Panc1 (cell line): ENCODE measurements at regions not wholly inside any gene's neighbourhood (a gene's known extent, or its start where the extent isn't known, plus 50 kb on each side); places are given as distances from the start of the nearest gene placed in this dataset.

ENCODE experiments used
- ATAC-seq: fragments of 200-7000 bp; cut with Tn5 transposase; 2 replicates; pipeline ENCODE4 v1.9.1; 2020; ENCODE audit warnings: mild to moderate bottlenecking, moderate library complexity
- BruUV-seq: library from RNA; stranded (reverse); fragments of 400-500 nt; replicated peaks from 2 replicates; lab custom pipeline; 2021; lab: Mats Ljungman, UMichigan
- CTCF ChIA-PET: fragments of 300-600 bp; sonication (Branson Sonifier 250); formaldehyde crosslinking; loops from one replicate; lab custom pipeline; 2022; ENCODE audit warnings: antibody characterized with exemption; lab: Charles Lee
- POLR2A ChIA-PET: fragments of 300-600 bp; sonication (Branson Sonifier 250); formaldehyde crosslinking; loops from one replicate; lab custom pipeline; 2022; ENCODE audit warnings: antibody characterized with exemption; lab: Charles Lee
- DNase-seq: peaks from one replicate; pipeline ENCODE4 v3.0.0-alpha.2; 2010; ENCODE audit warnings: low read depth, low spot score
- H3K27ac ChIP-seq: 2 replicates; pipeline ENCODE4 v1.5.1; 2011; ENCODE audit warnings: mild to moderate bottlenecking, low read length, inconsistent platforms
- H3K27me3 ChIP-seq: fragments of 200-500 bp; sonication (Bioruptor generic); 2 replicates; pipeline ENCODE4 v1.6.0; 2014; ENCODE audit warnings: low read length, inconsistent platforms; ENCODE audit not compliant: control insufficient read depth, insufficient read depth
- H3K36me3 ChIP-seq: fragments of 200-500 bp; sonication (Bioruptor generic); 2 replicates; pipeline ENCODE4 v1.5.1; 2014; ENCODE audit warnings: inconsistent platforms, mild to moderate bottlenecking, low read length, moderate library complexity; ENCODE audit not compliant: control insufficient read depth, insufficient read depth
- H3K4me1 ChIP-seq: 2 replicates; pipeline ENCODE4 v1.5.1; 2011; ENCODE audit warnings: inconsistent platforms, mild to moderate bottlenecking, low read length, moderate library complexity; ENCODE audit not compliant: control insufficient read depth, insufficient read depth
- H3K4me3 ChIP-seq, 2 experiments: 2 replicates each; pipeline ENCODE4 v1.5.1; 2011 to 2012; ENCODE audit warnings: low read depth in 2 of 2, low read length in 2 of 2, mild to moderate bottlenecking in 2 of 2, inconsistent platforms in 1 of 2, moderate library complexity in 1 of 2
- H3K9me3 ChIP-seq: fragments of 200-500 bp; sonication (Bioruptor generic); 2 replicates; pipeline ENCODE4 v1.5.1; 2014; ENCODE audit warnings: low read depth, mild to moderate bottlenecking, inconsistent platforms, low read length, moderate library complexity; ENCODE audit not compliant: control insufficient read depth, insufficient read depth
- POLR2AphosphoS5 ChIP-seq: IDR thresholded peaks from 2 replicates; pipeline ENCODE4 v1.6.1; 2012; ENCODE audit warnings: mild to moderate bottlenecking, low read depth, low read length, moderate library complexity
- SIN3A ChIP-seq: IDR thresholded peaks from 2 replicates; pipeline ENCODE4 v1.6.1; 2012; ENCODE audit warnings: low read depth, mild to moderate bottlenecking, low read length, moderate library complexity, borderline replicate concordance; ENCODE audit not compliant: insufficient read depth
- TCF7L2 ChIP-seq: IDR thresholded peaks from 2 replicates; pipeline ENCODE4 v1.6.1; 2011; ENCODE audit warnings: mild to moderate bottlenecking, low read depth, low read length, inconsistent platforms
- in situ Hi-C: cut with HindIII; loops from 2 replicates; pipeline ENCODE4 v1.10.0; 2016; ENCODE audit warnings: low sequenced_read_pairs, low pct_unique_long_range_greater_than_20kb
- intact Hi-C: fragments of 100-400 bp; cut with micrococcal nuclease; formaldehyde crosslinking; loops from one replicate; pipeline ENCODE4 v1.10.0; 2022; ENCODE audit not compliant: unreplicated experiment
- TF ChIP-seq, protein P1 (sequence below): fragments of 450-650 bp; IDR thresholded peaks from 2 replicates; pipeline ENCODE4 v1.5.1; 2017; ENCODE audit warnings: mild to moderate bottlenecking
- TF ChIP-seq, protein P2 (sequence below), 2 experiments: IDR thresholded peaks; 2 replicates each; pipeline ENCODE4 v1.6.1; 2011 to 2012; ENCODE audit warnings: low read depth in 2 of 2, control low read depth in 1 of 2, low read length in 1 of 2, mild to moderate bottlenecking in 1 of 2, moderate library complexity in 1 of 2; ENCODE audit not compliant: insufficient read depth in 1 of 2

- Histone ChIP-seq H3K9me3 (no peaks in the 10 kb centered on the region), H3K36me3 (no peaks in the 10 kb centered on the region), H3K27me3 (no peaks in the 10 kb centered on the region), H3K27ac (no peak overlapping the region), H3K4me1 (no peaks in the 10 kb centered on the region), H3K4me3 (no peak overlapping the region)
- in situ Hi-C loops = no loop called here
- ATAC-seq (no peak), DNase-seq (peak; percentile 15)
- POLR2A ChIA-PET = no interaction called here
- TF ChIP-seq SIN3A = no peak
- TF ChIP-seq, protein P1, sequence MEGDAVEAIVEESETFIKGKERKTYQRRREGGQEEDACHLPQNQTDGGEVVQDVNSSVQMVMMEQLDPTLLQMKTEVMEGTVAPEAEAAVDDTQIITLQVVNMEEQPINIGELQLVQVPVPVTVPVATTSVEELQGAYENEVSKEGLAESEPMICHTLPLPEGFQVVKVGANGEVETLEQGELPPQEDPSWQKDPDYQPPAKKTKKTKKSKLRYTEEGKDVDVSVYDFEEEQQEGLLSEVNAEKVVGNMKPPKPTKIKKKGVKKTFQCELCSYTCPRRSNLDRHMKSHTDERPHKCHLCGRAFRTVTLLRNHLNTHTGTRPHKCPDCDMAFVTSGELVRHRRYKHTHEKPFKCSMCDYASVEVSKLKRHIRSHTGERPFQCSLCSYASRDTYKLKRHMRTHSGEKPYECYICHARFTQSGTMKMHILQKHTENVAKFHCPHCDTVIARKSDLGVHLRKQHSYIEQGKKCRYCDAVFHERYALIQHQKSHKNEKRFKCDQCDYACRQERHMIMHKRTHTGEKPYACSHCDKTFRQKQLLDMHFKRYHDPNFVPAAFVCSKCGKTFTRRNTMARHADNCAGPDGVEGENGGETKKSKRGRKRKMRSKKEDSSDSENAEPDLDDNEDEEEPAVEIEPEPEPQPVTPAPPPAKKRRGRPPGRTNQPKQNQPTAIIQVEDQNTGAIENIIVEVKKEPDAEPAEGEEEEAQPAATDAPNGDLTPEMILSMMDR = peak; percentile 50
- no TSS peak for BruUV-seq
- CTCF ChIA-PET = no interaction called here
- intact Hi-C loops = no loop called here
Observed at GRCh38 chr12:83823386-83824045, 1089.1 kb downstream of the SLC6A15 start.

DNA sequence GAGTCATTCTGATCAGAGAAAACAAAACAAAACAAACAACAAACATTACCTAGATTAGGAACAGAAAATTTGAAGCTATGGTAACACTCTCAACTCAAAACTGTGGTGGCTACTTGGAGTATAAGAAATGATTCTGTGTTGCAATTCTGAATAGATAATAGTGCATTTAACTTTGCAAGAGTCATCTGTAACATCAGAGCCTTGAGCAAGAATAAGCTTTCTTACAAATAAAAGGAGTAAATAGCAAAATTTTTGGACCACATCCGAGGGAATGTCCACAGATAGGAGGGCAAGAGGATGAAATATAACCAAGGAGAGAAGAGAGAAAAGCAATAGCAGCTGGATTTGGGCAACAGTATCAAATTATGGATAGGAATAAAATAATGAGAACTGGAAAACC is 1090.6 kb downstream of the SLC6A15 start:
- intact Hi-C loops = no loop called here
- TF ChIP-seq POLR2AphosphoS5 (no peak), TCF7L2 (no peak), SIN3A (no peak)
- TF ChIP-seq, protein P1 = no peak
- TF ChIP-seq, protein P2, sequence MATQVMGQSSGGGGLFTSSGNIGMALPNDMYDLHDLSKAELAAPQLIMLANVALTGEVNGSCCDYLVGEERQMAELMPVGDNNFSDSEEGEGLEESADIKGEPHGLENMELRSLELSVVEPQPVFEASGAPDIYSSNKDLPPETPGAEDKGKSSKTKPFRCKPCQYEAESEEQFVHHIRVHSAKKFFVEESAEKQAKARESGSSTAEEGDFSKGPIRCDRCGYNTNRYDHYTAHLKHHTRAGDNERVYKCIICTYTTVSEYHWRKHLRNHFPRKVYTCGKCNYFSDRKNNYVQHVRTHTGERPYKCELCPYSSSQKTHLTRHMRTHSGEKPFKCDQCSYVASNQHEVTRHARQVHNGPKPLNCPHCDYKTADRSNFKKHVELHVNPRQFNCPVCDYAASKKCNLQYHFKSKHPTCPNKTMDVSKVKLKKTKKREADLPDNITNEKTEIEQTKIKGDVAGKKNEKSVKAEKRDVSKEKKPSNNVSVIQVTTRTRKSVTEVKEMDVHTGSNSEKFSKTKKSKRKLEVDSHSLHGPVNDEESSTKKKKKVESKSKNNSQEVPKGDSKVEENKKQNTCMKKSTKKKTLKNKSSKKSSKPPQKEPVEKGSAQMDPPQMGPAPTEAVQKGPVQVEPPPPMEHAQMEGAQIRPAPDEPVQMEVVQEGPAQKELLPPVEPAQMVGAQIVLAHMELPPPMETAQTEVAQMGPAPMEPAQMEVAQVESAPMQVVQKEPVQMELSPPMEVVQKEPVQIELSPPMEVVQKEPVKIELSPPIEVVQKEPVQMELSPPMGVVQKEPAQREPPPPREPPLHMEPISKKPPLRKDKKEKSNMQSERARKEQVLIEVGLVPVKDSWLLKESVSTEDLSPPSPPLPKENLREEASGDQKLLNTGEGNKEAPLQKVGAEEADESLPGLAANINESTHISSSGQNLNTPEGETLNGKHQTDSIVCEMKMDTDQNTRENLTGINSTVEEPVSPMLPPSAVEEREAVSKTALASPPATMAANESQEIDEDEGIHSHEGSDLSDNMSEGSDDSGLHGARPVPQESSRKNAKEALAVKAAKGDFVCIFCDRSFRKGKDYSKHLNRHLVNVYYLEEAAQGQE (IDR thresholded peaks at IDR 0.05; ENCODE audit: insufficient read depth in 1 of 2, low read depth in 2 of 2, low read length in 1 of 2) = no peak
- no peak for ATAC-seq

More for the DNA sequence above, 1090.6 kb downstream of the SLC6A15 start:
- Histone ChIP-seq H3K27ac (no peak overlapping the region), H3K9me3 (no peaks in the 10 kb centered on the region), H3K4me3 (no peak overlapping the region), H3K4me1 (no peaks in the 10 kb centered on the region), H3K36me3 (no peaks in the 10 kb centered on the region), H3K27me3 (no peaks in the 10 kb centered on the region)
- CTCF ChIA-PET = no interaction called here
- DNase-seq = no peak
- no TSS peak for BruUV-seq
- POLR2A ChIA-PET = no interaction called here
- in situ Hi-C loops = no loop called here
